ENCODE measurements at regions not wholly inside any gene's neighbourhood (a gene's known extent, or its start where the extent isn't known, plus 50 kb on each side); places are given as distances from the start of the nearest gene placed in this dataset.
"Not testable (repeated sequence)": the region's sequence is repeated elsewhere in the genome, so short reads cannot be mapped to it uniquely, and the experiment has no call there.

GRCh38 chr6:170146640-170147039, 144.2 kb downstream of the DLL1 start:
- Histone ChIP-seq H3K4me3 (no peak overlapping the region), H3K9me3 (peaks cover 0 to 10% (median 0%) of the 10 kb centered on the region in 12 donors), H3K27me3 (peaks cover 0 to 4% (median 0%) of the 10 kb centered on the region in 9 donors), H3K27ac (no peak overlapping the region), H3K4me1 (peaks cover 0 to 28% (median 22%) of the 10 kb centered on the region in 12 donors), H3K36me3 (no peaks in the 10 kb centered on the region)
- TF ChIP-seq POLR2A (IDR thresholded peaks at IDR 0.05) (no peak), CTCF (IDR thresholded peaks at IDR 0.05) (no peak)
- WGBS, 4 donors: 74 to 85% (median 81%) methylated on average over 11 of the region's 12 CpGs
- ATAC-seq (peak in 1 of 4 donors; percentile 7), DNase-seq (peak in 2 of 5 donors; percentile 12 to 33)
- intact Hi-C loops (cut with DNase I): no loop called here

GRCh38 chr6:170146131-170146530, 144.7 kb downstream of the DLL1 start:
- ATAC-seq; H3K27ac ChIP-seq; H3K36me3 ChIP-seq; H3K27me3 ChIP-seq; intact Hi-C loops (cut with DNase I); H3K4me3 ChIP-seq; H3K9me3 ChIP-seq: not testable (repeated sequence)
- H3K4me1 ChIP-seq: peaks cover 0 to 23% (median 17%) of the 10 kb centered on the region in 12 donors
- peak in 1 of 5 donors; percentile 7 for DNase-seq

- H3K27me3 ChIP-seq; H3K4me3 ChIP-seq; ATAC-seq; H3K27ac ChIP-seq; H3K9me3 ChIP-seq; intact Hi-C loops (cut with DNase I); H3K36me3 ChIP-seq: not testable (repeated sequence)
- WGBS, 4 donors: 37 to 56% (median 46%) methylated on average over 3 of the region's 3 CpGs
- peaks cover 0 to 19% (median 14%) of the 10 kb centered on the region in 12 donors for H3K4me1 ChIP-seq
- DNase-seq: peak in 2 of 5 donors; percentile 5 to 10
Measured at GRCh38 chr6:170145716-170146115, 145.2 kb downstream of the DLL1 start.

GRCh38 chr6:170145272-170145592, 145.6 kb downstream of the DLL1 start:
- peaks cover 0 to 19% (median 14%) of the 10 kb centered on the region in 12 donors for H3K4me1 ChIP-seq
- WGBS, 4 donors: 95 to 98% (median 97%) methylated on average over 3 of the region's 3 CpGs
- ATAC-seq (no peak), DNase-seq (peak in 1 of 5 donors; percentile 22)
- no peak overlapping the region for H3K4me3 ChIP-seq
- no peak overlapping the region for H3K27ac ChIP-seq
- peaks cover 0 to 10% (median 0%) of the 10 kb centered on the region in 12 donors for H3K9me3 ChIP-seq
- intact Hi-C loops (cut with DNase I): no loop called here
- no peaks in the 10 kb centered on the region for H3K36me3 ChIP-seq
- peaks cover 0 to 2% (median 0%) of the 10 kb centered on the region in 9 donors for H3K27me3 ChIP-seq
- TF ChIP-seq CTCF (IDR thresholded peaks at IDR 0.05) (no peak), POLR2A (IDR thresholded peaks at IDR 0.05) (no peak)

GRCh38 chr6:170144571-170145271, 146.2 kb downstream of the DLL1 start:
- no peak for TF ChIP-seq POLR2A (IDR thresholded peaks at IDR 0.05)
- TF ChIP-seq CTCF (IDR thresholded peaks at IDR 0.05): no peak
- H3K4me1 ChIP-seq: peaks cover 0 to 19% (median 14%) of the 10 kb centered on the region in 12 donors
- peaks cover 0 to 10% (median 0%) of the 10 kb centered on the region in 12 donors for H3K9me3 ChIP-seq
- no peak overlapping the region for H3K27ac ChIP-seq
- H3K4me3 ChIP-seq: no peak overlapping the region
- ATAC-seq (no peak), DNase-seq (no peak)
- H3K36me3 ChIP-seq: no peaks in the 10 kb centered on the region
- WGBS, 4 donors: 68 to 81% (median 74%) methylated on average over 4 of the region's 4 CpGs
- no peaks in the 10 kb centered on the region for H3K27me3 ChIP-seq
- intact Hi-C loops (cut with DNase I): loop anchor here in 1 of 10 donors (5.0 kb wide), 1 partner anchor 123 kb away; no protein-coding TSS in a partner anchor
